Ishikawa (cell line): ENCODE measurements at regions not wholly inside any gene's neighbourhood (a gene's known extent, or its start where the extent isn't known, plus 50 kb on each side); places are given as distances from the start of the nearest gene placed in this dataset.

ENCODE experiments used
- EGR1 ChIP-seq: IDR thresholded peaks from 2 replicates; pipeline ENCODE4 v1.6.1; 2012
- RAD21 ChIP-seq: IDR thresholded peaks from 2 replicates; pipeline ENCODE4 v1.6.1; 2012; ENCODE audit warnings: low read depth
- REST ChIP-seq: IDR thresholded peaks from 2 replicates; pipeline ENCODE4 v1.6.1; 2012; ENCODE audit warnings: low read depth, mild to moderate bottlenecking
- TAF1 ChIP-seq: IDR thresholded peaks from 2 replicates; pipeline ENCODE4 v1.6.1; 2012; ENCODE audit warnings: low read depth, mild to moderate bottlenecking

DNA sequence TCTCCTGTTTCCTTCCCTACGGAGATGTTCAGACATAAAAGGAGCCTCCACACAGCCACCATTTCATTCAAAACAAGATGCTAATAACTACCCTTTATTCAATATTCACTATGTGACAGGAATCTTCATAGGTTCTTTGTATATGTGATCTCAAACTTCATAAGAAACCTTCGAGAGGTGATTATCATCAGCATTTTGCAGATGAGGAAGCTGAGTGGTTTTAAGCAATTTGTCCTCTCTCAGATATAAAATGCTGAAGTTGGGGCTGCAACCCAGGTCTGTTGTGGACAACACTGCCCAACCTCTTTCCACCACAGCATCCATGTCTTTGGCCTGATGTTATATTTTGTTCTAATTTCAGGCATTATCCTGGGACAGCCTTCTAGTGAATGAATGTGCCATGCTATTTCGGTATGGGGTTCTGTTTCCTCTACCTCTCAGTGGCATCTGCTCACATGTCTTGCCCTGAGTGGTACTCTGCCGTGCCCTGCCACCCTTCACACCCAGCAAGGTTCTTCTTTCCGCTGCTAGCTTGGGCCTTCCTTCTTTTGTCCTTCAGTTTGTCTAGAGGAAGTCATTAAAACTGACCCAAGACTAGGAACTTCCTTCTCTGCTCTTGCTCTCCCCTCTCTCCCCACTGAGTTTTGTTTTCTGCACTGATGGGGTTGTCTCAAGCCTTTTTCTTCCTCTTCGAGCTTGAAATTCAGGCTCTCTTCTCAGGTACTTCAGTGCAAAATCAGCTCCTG, 300.9 kb upstream of the PRDM1 start:
- no peak for TF ChIP-seq TAF1
- no peak for TF ChIP-seq REST
- TF ChIP-seq RAD21 = no peak
- TF ChIP-seq EGR1 = no peak
